Mesodermal cell (in vitro differentiated cells): ENCODE measurements at regions not wholly inside any gene's neighbourhood (a gene's known extent, or its start where the extent isn't known, plus 50 kb on each side); places are given as distances from the start of the nearest gene placed in this dataset.

Experiments used
- H3K27ac ChIP-seq: 2 replicates; pipeline ENCODE4 v1.7.0; 2013; ENCODE audit warnings: mild to moderate bottlenecking, low read depth, low read length, moderate library complexity; ENCODE audit not compliant: severe bottlenecking
- H3K36me3 ChIP-seq: 2 replicates; pipeline ENCODE4 v1.7.1; 2013; ENCODE audit warnings: mild to moderate bottlenecking, low read length, moderate library complexity; ENCODE audit not compliant: control insufficient read depth, insufficient read depth
- H3K4me1 ChIP-seq: one replicate; pipeline ENCODE4 v1.7.1; 2013; ENCODE audit warnings: mild to moderate bottlenecking, low read length; ENCODE audit not compliant: insufficient read depth, control insufficient read depth, poor library complexity, severe bottlenecking
- H3K4me3 ChIP-seq: 2 replicates; pipeline ENCODE4 v1.7.0; 2013; ENCODE audit warnings: low read length, control low read depth, mild to moderate bottlenecking; ENCODE audit not compliant: insufficient read depth, poor library complexity, severe bottlenecking; ENCODE audit errors: extremely low read depth
- H3K9me3 ChIP-seq: 2 replicates; pipeline ENCODE4 v1.7.1; 2013; ENCODE audit warnings: mild to moderate bottlenecking, low read length, moderate library complexity; ENCODE audit not compliant: control insufficient read depth
- WGBS, 2 experiments: methylation state at CpG; one replicate each; pipeline ENCODE4 v1.1.5; 2013; ENCODE audit warnings: missing lambda C conversion rate in 2 of 2; ENCODE audit not compliant: insufficient coverage in 2 of 2; 5-methylcytosine and 5-hydroxymethylcytosine counted together

DNA sequence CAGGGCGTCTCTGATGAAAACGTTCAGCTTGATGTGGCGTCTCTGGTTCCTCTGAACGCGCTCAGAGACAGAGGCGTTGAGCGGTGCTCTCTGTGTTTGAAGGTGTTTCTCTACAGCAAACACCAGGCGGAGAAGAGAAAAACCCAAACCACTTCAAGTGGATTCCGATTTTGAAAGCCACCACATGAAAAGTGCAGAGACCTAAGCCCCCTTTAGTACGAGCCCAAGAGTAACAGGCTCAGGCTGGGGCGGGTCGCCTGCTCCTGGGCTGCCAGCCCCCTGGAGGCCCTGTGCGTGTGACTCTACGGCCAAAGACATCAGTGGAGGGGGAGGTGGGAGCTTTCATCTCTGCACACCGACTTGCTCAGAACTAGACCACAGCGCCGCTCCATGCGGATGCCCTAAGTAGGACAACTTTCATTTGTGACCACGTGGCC lies 328.4 kb downstream of the MAF start:
- Histone ChIP-seq H3K4me1 (no peaks in the 10 kb centered on the region), H3K36me3 (no peaks in the 10 kb centered on the region), H3K9me3 (no peaks in the 10 kb centered on the region), H3K4me3 (no peak overlapping the region), H3K27ac (no peak overlapping the region)
- WGBS, 2 experiments: 95 to 97% methylated on average over 16 to 18 of the region's 19 CpGs

DNA sequence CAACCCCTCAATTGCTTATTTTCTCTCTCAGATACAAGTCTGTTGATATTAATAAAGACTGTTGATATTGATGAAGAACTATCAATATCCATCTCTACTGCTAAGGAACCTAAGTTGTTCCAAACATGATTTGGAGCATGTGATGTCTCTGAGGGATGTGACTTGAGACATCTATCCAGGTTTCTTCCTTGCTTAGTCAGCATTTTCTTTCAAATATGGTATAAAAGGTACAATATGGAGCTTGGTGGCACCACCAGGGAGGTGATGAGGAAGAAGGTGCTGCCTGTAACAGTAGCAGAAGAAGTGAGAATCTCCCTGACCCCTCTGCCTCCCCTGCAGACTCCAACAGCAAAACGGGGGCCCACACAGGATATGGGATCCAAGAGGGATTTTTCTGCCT lies 329.0 kb downstream of the MAF start:
- H3K4me3 ChIP-seq: no peak overlapping the region
- no peaks in the 10 kb centered on the region for H3K4me1 ChIP-seq
- no peaks in the 10 kb centered on the region for H3K9me3 ChIP-seq
- H3K36me3 ChIP-seq: no peaks in the 10 kb centered on the region
- no peak overlapping the region for H3K27ac ChIP-seq
- WGBS, 2 experiments: no CpG with 5 or more reads among the region's 1 CpG

DNA sequence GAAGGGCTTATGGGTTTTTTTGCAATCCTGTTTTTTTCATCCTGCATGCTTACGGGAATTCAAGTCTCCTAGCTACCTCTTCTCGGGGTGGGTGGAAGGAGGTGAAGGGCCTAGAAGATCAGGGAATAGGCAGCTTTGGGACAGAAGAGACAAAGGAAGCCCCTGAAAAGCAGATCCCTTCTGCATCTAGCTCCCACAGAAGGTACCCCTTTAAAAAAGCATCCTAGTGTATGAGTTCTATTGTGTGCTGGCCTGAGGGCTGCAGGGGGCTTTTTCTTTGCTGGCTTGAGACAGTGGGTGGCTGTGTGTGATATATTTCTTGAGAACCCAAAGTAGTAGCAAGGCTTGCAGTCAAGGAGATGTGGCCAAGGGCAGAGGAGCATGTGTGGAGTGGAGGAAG lies 330.5 kb downstream of the MAF start:
- no CpG with 5 or more reads among the region's 2 CpGs for WGBS, 2 experiments
- H3K4me1 ChIP-seq: no peaks in the 10 kb centered on the region
- no peaks in the 10 kb centered on the region for H3K9me3 ChIP-seq
- H3K27ac ChIP-seq: no peak overlapping the region
- H3K36me3 ChIP-seq: no peaks in the 10 kb centered on the region
- no peak overlapping the region for H3K4me3 ChIP-seq

DNA sequence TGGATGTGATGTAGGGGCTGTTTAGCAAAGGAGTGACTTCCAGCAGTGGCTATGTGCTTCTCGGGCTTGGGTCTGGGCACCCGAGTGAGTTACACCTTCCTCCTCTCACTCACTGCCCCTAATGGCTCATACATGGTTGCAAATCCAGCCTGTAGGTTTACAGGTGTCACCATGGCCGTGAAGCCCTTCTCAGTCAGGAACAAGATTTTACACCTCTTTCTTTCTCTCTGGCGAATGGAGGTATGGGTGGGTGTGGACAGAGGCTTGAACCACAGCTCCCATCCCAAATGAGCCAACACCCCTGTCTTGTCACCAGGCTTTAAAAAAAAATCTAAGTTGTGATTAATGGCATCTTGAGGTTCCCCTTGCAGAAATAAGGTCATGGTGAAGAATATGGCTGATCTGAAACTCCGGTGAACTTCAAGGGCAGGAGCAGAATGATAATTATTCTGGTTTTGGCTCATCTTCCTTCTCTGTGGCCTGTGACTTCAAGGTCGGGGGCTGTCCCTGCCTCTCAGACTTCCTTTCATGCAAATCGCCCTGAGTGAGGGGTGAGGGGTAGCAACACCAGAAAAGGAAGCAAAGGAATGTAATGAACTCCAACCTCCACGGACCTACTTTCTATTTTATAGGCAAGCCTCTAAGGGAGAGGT lies 331.2 kb downstream of the MAF start:
- H3K4me3 ChIP-seq: no peak overlapping the region
- H3K9me3 ChIP-seq: no peaks in the 10 kb centered on the region
- H3K36me3 ChIP-seq: no peaks in the 10 kb centered on the region
- H3K4me1 ChIP-seq: no peaks in the 10 kb centered on the region
- no peak overlapping the region for H3K27ac ChIP-seq
- WGBS, 2 experiments: 78 to 80% methylated on average over 1 to 5 of the region's 8 CpGs

DNA sequence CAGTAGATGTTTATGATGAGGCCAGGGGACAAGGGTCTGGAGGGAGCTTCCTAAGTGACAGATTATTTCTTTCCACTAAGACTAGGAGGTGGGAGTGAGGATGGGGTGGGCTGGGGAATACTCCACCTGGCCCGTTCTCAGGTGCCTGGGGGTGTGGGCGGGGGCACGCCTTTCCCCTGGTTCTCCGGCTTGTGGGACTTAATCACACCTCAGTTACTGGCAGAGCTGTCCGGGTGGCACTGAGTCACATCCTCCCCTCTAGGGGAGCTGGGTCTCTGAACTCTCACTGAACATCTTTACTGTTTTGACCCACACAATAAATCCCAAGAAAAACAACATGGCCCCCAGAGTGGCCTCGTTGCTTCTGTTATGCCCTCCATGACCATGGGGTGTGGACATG lies 332.8 kb downstream of the MAF start:
- H3K27ac ChIP-seq: no peak overlapping the region
- H3K9me3 ChIP-seq: no peaks in the 10 kb centered on the region
- H3K4me1 ChIP-seq: no peaks in the 10 kb centered on the region
- H3K4me3 ChIP-seq: no peak overlapping the region
- WGBS, 2 experiments: 91 to 97% methylated on average over 1 to 6 of the region's 6 CpGs
- no peaks in the 10 kb centered on the region for H3K36me3 ChIP-seq

DNA sequence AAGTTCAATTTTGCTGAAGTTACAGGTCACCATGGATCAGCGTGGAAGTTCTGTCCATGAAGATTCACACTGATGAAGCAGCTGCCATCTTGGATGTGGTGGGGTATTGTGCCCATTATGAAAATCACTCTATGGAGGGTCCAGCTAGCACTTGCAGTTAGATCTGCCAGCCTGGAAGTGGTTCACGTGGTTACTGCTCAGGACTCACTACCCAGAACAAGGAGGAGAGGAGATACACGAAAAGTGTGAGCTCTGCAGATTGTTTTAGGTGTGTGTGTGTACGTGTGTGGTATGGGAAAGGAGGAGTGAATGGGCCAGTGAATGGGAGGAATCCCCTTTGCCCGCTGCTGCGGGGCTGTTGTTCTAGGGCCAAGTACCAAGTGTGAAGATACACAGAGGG lies 333.4 kb downstream of the MAF start:
- no peaks in the 10 kb centered on the region for H3K9me3 ChIP-seq
- no peak overlapping the region for H3K4me3 ChIP-seq
- H3K27ac ChIP-seq: no peak overlapping the region
- no peaks in the 10 kb centered on the region for H3K36me3 ChIP-seq
- no peaks in the 10 kb centered on the region for H3K4me1 ChIP-seq
- 90 to 91% methylated on average over 6 of the region's 6 CpGs for WGBS, 2 experiments

DNA sequence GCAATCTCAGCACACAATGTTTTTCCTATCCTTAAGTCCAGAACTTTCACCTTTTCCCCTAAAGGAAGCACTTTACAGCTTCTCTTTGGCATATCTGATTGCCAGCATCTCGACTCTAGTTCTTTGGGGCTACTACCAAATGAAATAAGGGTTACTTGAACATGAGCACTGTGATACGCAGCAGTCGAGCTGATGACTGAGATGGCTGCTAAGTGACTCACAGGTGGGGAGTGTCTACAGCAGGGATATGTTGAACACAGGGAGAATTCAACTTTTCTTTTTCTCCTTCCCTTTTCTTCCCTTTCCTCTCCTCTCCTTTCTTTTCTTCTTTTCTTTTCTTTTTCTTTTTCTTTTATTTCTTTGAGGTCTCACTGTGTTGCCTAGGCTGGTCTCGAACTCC lies 334.8 kb downstream of the MAF start:
- Histone ChIP-seq H3K4me3 (no peak overlapping the region), H3K27ac (no peak overlapping the region), H3K36me3 (no peaks in the 10 kb centered on the region), H3K9me3 (no peaks in the 10 kb centered on the region), H3K4me1 (no peaks in the 10 kb centered on the region)
- WGBS, 2 experiments: 82 to 95% methylated on average over 4 of the region's 4 CpGs

DNA sequence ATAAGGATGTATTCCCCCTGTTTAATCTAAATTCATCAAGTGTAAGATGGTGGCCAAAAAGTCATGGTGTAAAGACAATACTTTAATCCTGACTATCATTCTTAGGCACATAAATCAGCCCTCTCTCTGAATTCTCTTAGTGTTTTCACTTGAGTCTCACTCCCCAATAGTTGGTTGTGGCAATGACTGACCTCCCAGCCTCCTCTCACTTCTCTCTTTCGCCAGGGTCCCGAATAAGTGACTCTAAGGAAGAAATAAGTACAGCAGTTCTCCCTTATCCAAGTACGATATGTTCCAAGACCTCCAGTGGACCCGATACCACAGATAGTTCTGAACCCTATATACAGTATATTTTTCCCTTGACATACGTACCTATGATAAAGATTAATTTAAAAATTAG lies 335.3 kb downstream of the MAF start:
- Histone ChIP-seq H3K9me3 (no peaks in the 10 kb centered on the region), H3K4me3 (no peak overlapping the region), H3K27ac (no peak overlapping the region), H3K36me3 (no peaks in the 10 kb centered on the region), H3K4me1 (no peaks in the 10 kb centered on the region)
- 80 to 100% methylated on average over 1 to 2 of the region's 5 CpGs for WGBS, 2 experiments

DNA sequence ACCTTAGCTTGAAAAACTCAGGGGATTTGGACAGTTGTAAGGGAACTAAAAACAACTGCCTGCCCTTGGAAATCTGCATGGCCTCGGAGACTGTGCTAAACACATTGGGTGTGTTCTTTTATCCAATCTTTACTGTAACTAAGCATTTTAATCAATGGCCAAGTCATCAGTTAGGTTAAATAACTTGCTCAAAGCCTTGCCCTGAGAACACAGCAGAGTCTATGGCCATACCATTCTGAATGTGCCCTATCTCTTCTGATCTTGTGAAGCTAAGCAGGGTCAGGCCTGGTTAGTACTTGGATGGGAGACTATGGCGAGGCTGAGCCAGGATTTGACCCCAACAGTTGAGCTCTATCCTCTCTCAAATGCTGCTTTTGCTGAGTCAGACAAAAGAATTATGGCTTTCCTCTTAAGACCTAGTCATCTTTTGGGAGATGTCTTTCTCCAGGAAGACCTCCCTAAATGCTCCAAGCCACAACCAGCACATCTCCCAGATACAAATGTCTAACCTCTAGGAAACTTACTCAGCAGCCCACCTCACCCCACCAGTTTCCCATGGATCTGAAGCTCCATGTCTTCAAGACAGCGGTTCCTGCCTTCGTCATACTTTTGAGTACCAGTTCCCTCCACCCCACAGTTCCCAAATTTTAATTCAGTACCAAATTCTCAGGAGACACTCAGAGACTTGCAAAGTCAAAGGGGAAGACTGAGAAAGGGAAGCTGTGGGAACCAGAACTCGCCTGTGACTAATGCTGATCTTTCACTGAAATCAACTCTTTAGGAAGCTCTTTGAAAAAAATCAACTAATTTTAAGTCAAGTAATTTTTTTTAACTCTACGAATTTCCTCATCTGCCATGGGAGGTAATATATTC lies 336.1 kb downstream of the MAF start:
- Histone ChIP-seq H3K4me1 (no peaks in the 10 kb centered on the region), H3K36me3 (no peaks in the 10 kb centered on the region)

DNA sequence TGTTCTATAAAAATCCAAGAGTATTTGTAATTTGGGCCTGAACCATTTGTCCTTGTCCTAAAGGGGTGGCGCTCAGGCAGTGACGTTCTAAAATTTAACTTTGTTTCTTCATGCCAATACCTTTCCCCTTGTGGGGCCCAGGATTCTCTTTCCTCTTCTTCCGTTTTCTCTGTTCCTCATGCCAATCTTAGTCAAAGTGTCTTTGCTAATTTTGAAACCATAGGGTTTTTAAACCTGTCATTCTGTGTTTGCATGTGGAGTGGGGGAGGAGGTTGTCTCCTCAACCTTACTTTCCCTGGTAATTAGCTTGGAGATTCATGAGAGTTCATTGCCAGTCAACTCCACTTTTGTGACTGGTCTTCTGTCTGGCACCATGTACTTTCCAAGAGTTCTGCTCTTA lies 337.1 kb downstream of the MAF start:
- 92 to 100% methylated on average over 2 of the region's 3 CpGs for WGBS, 2 experiments
- Histone ChIP-seq H3K27ac (no peak overlapping the region), H3K4me1 (no peaks in the 10 kb centered on the region), H3K4me3 (no peak overlapping the region), H3K9me3 (no peaks in the 10 kb centered on the region), H3K36me3 (no peaks in the 10 kb centered on the region)

More for the DNA sequence above, 336.1 kb downstream of the MAF start:
- H3K9me3 ChIP-seq: no peaks in the 10 kb centered on the region
- H3K27ac ChIP-seq: no peak overlapping the region
- no peak overlapping the region for H3K4me3 ChIP-seq
- 67 to 97% methylated on average over 1 to 3 of the region's 6 CpGs for WGBS, 2 experiments
